HepG2 (cell line): ENCODE measurements at regions not wholly inside any gene's neighbourhood (a gene's known extent, or its start where the extent isn't known, plus 50 kb on each side); places are given as distances from the start of the nearest gene placed in this dataset.

Source experiments
- EED ChIP-seq: sonication (generic); formaldehyde crosslinking; IDR thresholded peaks from 2 replicates; pipeline ENCODE4 v1.5.0; 2020; ENCODE audit warnings: mild to moderate bottlenecking, missing genetic modification reagents
- EHMT2 ChIP-seq: fragments of 200-600 bp; sonication (generic); IDR thresholded peaks from 2 replicates; pipeline ENCODE4 v1.7.0; 2017; ENCODE audit warnings: antibody characterized with exemption, low read depth, low read length, borderline replicate concordance
- EP300 ChIP-seq, 3 experiments: sonication (generic) in 1 of 3; formaldehyde crosslinking in 1 of 3; IDR thresholded peaks; 2 replicates each; pipeline versions ENCODE4 v1.5.1 to v1.6.1; 2011 to 2020; ENCODE audit warnings: low read depth in 2 of 3, low read length in 2 of 3, borderline replicate concordance in 1 of 3, improper control_type of control experiment in 1 of 3, mild to moderate bottlenecking in 1 of 3, missing genetic modification reagents in 1 of 3, moderate library complexity in 1 of 3
- MXI1 ChIP-seq: IDR thresholded peaks from 3 replicates; pipeline ENCODE4 v1.6.1; 2012; ENCODE audit warnings: low read depth, low read length, inconsistent platforms, borderline replicate concordance
- NR2C2 ChIP-seq: sonication (generic); formaldehyde crosslinking; IDR thresholded peaks from 2 replicates; pipeline ENCODE4 v1.4.0; 2020; ENCODE audit warnings: missing genetic modification reagents, mild to moderate bottlenecking, moderate library complexity, borderline replicate concordance
- PBX3 ChIP-seq: sonication (generic); formaldehyde crosslinking; IDR thresholded peaks from 2 replicates; pipeline ENCODE4 v1.8.1; 2023; ENCODE audit warnings: missing genetic modification reagents, inconsistent platforms, borderline replicate concordance
- PHF20 ChIP-seq: sonication (generic); formaldehyde crosslinking; IDR thresholded peaks from 2 replicates; pipeline ENCODE4 v1.5.0; 2020; ENCODE audit warnings: mild to moderate bottlenecking, missing genetic modification reagents
- POLR2AphosphoS5 ChIP-seq: IDR thresholded peaks from 2 replicates; pipeline ENCODE4 v1.6.1; 2012; ENCODE audit warnings: low read depth, low read length
- POLR2G ChIP-seq: fragments of 200-400 bp; formaldehyde crosslinking; IDR thresholded peaks from 2 replicates; pipeline ENCODE4 v1.6.1; 2018; ENCODE audit warnings: mild to moderate bottlenecking, low read depth, low read length, moderate library complexity
- PRPF4 ChIP-seq: fragments of 200-400 bp; formaldehyde crosslinking; IDR thresholded peaks from 2 replicates; pipeline ENCODE4 v1.6.1; 2016; ENCODE audit warnings: low read length, low read depth; ENCODE audit not compliant: poor library complexity, severe bottlenecking
- STAT5B ChIP-seq: sonication (generic); formaldehyde crosslinking; IDR thresholded peaks from 2 replicates; pipeline ENCODE4 v1.4.0; 2020; ENCODE audit warnings: missing genetic modification reagents
- SUZ12 ChIP-seq: fragments of 150-350 bp; IDR thresholded peaks from 2 replicates; pipeline ENCODE4 v1.6.1; 2014; ENCODE audit warnings: low read depth, low read length
- ZHX1 ChIP-seq: sonication (generic); formaldehyde crosslinking; IDR thresholded peaks from 2 replicates; pipeline ENCODE4 v1.8.1; 2022; ENCODE audit warnings: low read depth, mild to moderate bottlenecking, missing genetic modification reagents
- TF ChIP-seq, protein P1 (sequence below): sonication (generic); formaldehyde crosslinking; IDR thresholded peaks from 2 replicates; pipeline ENCODE4 v1.5.0; 2020; ENCODE audit warnings: mild to moderate bottlenecking, missing genetic modification reagents, moderate library complexity

- TF ChIP-seq STAT5B (CRISPR knock-in tag) (no peak), PHF20 (no peak), POLR2AphosphoS5 (no peak), EP300 (IDR thresholded peaks at IDR 0.05; ENCODE audit: low read depth in 2 of 2, low read length in 2 of 2) (no peak), EP300 (CRISPR knock-in tag; IDR thresholded peaks at IDR 0.05; ENCODE audit: borderline replicate concordance) (no peak), SUZ12 (no peak), MXI1 (no peak), NR2C2 (CRISPR knock-in tag) (no peak), EHMT2 (no peak), PBX3 (CRISPR knock-in tag) (no peak), EED (CRISPR knock-in tag) (no peak), PRPF4 (no peak), POLR2G (no peak), ZHX1 (no peak)
- TF ChIP-seq, protein P1, sequence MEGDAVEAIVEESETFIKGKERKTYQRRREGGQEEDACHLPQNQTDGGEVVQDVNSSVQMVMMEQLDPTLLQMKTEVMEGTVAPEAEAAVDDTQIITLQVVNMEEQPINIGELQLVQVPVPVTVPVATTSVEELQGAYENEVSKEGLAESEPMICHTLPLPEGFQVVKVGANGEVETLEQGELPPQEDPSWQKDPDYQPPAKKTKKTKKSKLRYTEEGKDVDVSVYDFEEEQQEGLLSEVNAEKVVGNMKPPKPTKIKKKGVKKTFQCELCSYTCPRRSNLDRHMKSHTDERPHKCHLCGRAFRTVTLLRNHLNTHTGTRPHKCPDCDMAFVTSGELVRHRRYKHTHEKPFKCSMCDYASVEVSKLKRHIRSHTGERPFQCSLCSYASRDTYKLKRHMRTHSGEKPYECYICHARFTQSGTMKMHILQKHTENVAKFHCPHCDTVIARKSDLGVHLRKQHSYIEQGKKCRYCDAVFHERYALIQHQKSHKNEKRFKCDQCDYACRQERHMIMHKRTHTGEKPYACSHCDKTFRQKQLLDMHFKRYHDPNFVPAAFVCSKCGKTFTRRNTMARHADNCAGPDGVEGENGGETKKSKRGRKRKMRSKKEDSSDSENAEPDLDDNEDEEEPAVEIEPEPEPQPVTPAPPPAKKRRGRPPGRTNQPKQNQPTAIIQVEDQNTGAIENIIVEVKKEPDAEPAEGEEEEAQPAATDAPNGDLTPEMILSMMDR (CRISPR knock-in tag) = no peak
Measured at GRCh38 chr5:117296872-117297271, 722.2 kb upstream of the SEMA6A start.
